GM18520 (cell line): ENCODE measurements at regions not wholly inside any gene's neighbourhood (a gene's known extent, or its start where the extent isn't known, plus 50 kb on each side); places are given as distances from the start of the nearest gene placed in this dataset.

ENCODE experiments used
- ATAC-seq: cut with Tn5 transposase; IDR thresholded peaks from one replicate; pipeline ENCODE4 v1.9.1; 2021; ENCODE audit not compliant: unreplicated experiment

GRCh38 chr13:47829690-47830089 is 171.4 kb downstream of the SUCLA2 start:
- ATAC-seq: no peak

GRCh38 chr13:47826471-47826870 is 174.6 kb downstream of the SUCLA2 start:
- no peak for ATAC-seq

DNA sequence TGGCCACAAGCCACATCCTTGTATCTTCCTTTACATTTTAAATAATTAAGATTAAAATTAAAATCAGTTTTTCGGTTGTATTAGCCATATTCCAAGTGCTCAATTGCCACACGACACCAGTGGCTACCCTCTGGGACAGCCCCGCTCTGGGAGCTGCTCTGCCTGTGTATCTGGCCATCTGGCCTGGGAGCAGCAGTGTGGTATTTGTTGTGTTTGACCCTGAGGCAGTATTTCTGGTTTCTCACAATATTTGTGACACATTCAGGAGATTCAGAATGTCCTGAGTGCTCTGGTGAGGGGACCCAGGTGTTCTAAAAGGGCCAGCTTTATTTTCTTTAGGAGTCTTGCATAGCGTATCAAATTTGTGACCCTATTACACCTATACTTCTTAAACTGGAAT is 179.0 kb downstream of the SUCLA2 start:
- ATAC-seq: no peak

DNA sequence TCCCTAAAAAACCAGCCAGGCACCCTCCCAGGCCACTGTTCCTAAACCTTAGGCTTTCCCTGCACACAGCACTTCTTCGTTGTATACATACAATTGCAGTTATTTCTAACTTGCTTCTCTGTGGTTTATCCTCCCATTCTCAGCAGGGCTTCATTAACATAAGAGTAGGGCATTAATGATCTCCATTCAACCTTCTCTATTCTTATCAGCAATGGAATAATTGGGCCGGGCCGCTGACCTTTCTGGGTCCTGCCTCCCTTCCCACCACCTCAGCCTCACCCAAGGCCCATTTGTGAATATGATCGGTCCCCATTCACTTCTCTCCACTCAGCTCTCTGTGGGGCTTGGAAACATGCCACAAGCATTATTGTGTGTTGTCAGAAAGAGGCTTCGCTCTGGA is 184.2 kb downstream of the SUCLA2 start:
- no peak for ATAC-seq

DNA sequence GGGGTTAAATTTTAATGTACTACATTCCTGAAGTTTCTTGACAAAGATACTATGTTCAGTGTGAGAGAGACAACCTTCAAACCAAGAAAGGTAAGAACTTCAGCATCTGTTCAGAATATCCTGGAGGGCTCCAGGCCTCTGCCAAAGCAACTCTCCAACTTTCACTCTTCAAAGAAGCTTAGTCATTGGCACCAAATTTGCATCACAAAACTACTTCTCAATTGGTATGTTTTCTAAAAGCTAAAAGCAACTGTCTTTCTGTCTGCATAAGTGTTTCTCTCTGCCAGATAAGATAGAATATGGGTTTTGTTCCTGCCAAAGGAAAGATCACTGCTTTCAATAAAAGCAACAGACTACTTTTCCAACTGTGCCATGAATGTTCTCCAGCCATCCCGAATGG is 187.4 kb downstream of the SUCLA2 start:
- ATAC-seq: no peak

- ATAC-seq: no peak
Observed at GRCh38 chr13:47809411-47809810, 191.7 kb downstream of the SUCLA2 start.

GRCh38 chr13:47803131-47803530 is 197.9 kb downstream of the SUCLA2 start:
- no peak for ATAC-seq

DNA sequence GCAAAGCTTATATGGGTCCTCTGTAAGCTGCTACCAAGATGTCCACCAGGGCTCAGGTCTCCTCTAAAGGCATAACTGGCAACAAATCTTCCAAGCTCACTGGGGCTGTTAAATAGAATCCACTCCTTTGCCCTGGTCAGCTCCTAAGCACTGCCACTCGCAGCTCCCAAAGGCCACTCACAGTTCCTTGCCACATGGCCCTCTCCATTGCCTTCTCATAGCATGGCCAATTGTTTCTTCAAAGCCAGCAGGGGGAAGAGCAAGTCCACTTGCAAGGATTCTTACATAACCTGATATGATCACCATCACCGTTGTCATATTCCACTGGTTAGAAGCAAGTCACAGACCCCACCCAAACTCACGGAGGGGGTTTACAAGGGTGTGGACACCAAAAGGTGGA is 199.5 kb downstream of the SUCLA2 start:
- ATAC-seq: no peak

- no peak for ATAC-seq
Observed at GRCh38 chr13:47800593-47800992, 200.5 kb downstream of the SUCLA2 start.

- no peak for ATAC-seq
Observed at GRCh38 chr13:47798906-47799305, 202.2 kb downstream of the SUCLA2 start.

DNA sequence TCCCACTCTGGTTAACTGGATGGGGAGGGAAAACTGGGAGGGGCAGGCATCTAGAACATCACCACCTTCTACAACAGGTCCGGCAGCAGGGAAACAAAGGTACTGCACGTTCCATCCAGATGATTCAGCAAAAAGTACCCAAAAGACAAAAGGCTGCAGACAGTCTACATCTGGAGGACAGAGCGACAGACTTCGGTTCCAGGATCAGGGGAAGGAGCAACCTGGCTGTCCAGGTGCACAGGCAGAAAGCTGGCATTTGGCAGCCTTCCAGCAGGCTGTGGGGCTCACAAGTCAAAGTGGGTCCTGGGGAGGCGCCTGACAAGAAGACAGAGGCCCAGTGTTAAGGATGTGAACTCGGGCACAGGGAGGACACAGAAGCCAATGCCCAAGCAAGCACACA is 202.9 kb downstream of the SUCLA2 start:
- ATAC-seq: no peak

GRCh38 chr13:47796816-47797215 is 204.3 kb downstream of the SUCLA2 start:
- ATAC-seq: no peak

GRCh38 chr13:47794963-47795362 is 206.1 kb downstream of the SUCLA2 start:
- ATAC-seq: no peak

DNA sequence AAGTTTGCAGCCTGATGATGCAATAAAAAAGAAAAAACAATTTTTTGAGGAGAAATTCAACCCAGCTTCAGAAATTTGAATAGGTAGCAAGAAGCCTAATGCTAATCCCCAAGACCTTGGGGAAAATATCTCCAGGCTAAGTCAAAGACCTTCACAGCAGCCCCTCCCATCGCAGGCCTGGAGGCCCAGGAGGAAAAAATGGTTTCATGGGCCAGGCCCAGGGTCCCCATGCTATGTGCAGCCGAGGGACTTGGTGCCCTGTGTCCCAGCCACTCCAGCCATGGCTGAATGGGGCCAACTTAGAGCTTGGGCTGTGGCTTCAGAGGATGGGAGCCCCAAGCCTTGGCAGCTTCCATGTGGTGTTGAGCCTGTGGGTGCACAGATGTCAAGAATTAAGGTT is 210.3 kb downstream of the SUCLA2 start:
- ATAC-seq: no peak

DNA sequence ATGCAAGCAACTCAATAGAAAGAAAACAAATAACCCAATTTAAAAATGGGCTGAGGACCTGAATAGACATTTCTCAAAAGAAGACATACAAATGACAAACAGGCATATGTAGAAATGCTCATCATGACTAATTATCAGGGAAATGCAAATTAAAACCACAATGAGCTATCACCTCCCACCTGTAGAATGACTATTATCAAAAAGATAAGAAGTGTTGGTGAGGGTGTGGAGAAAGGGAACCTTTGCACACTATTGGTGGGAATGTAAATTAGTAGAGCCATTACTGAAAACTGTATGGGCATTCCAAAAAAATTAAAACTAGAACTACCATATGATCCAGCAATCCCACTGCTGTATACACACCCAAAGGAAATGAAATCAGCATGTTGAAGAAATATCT is 212.2 kb downstream of the SUCLA2 start:
- ATAC-seq: no peak

DNA sequence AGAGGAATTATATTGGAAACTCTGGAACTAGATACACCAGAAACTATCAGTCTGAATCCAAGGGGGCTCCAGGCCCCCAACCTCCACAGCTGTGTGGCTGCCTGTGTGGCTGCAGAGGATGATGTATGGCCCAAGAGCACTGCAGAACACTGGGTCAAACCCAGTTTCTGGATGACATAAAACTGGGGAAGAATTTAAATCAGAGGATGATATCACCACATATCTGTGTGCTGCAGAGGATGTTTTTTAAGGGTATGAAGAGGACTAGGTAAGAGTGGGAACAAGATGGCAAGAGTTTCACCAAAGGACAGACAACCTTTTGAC is 226.4 kb downstream of the SUCLA2 start:
- no peak for ATAC-seq

GRCh38 chr13:47764817-47765216 is 236.3 kb downstream of the SUCLA2 start:
- no peak for ATAC-seq

DNA sequence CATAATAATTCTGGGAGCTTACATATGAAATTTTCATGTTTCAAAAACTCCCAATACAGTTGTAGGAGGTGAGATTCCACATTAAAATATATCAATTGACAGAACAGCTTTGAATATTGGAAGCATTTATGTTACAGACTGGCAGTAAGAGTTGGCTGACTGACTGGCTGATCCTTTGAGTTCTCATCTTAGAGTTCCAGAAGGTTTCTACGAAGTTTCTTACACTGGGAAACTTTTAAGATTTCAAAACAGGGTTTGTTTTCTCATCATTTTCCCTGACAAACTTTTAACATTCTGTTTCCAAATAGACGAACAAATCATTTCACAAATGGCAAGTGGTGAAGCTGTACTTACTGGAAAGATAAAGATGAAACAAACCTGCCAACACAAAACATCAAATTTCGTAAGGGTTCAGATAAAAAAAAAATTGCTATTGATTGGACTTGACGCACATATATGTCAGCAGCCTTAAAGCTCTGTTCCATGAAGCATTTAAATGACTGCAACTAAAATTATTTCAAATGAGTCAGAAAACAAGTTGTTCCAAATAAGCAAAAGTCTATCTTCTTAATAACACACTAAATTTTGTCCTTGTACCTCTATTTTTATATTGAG is 243.5 kb downstream of the SUCLA2 start:
- ATAC-seq: no peak

GRCh38 chr13:47747901-47748300 is 253.2 kb downstream of the SUCLA2 start:
- no peak for ATAC-seq

DNA sequence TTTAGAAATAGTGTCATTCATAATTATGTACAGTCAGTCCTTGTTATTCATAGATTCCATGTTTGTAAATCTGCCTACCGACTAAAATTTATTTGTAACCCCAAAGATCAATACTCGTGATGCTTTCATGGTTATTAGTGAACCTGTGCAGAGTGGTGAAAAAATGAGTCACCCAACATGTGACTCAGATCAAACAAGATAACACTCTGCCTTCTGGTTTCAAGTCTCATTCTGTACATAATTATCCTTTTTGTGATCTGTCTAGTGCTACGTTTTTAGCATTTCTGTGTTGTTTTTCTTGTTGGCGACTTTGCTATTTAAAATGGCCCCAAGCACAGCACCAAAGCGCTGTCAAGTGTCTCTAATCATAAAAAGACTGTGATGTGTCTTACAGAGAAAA is 274.7 kb downstream of the SUCLA2 start:
- no peak for ATAC-seq

DNA sequence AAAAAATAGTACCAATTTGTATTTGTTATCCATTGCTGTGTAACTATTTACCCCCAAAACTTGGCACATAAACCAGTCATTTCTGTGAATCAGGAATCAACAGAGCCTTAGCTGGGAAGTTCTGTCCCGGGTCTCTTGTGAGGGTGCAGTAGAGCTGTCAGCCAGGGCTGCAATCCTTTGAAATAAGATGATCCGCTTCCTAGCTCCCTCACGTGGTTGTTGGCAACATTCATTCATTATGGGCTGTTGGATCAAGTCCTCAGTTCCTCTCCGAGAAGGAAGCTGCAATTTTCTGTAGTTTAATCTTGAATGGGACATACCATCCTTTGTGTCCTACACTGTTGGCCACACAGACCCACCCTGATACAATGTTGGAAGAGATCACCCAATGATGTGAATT is 277.2 kb downstream of the SUCLA2 start:
- ATAC-seq: no peak

DNA sequence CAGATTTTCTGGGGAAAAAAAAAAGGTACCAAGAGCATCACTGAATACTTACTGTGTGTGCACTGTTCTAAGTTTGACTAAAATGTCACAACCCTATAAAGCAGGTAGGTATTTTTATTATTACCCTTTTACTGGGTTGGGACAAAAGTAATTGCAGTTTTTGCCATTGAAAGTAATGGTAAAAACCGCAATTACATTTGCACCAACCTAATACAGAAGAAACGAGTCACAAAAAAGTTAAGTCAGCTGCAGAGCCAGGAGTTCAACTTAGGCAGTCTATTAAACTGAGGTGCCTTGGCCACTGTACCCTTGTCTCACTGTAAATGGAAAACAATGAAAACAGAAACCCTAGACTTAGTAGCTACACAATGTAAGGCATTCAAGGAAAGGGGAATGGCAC is 281.9 kb downstream of the SUCLA2 start:
- no peak for ATAC-seq

DNA sequence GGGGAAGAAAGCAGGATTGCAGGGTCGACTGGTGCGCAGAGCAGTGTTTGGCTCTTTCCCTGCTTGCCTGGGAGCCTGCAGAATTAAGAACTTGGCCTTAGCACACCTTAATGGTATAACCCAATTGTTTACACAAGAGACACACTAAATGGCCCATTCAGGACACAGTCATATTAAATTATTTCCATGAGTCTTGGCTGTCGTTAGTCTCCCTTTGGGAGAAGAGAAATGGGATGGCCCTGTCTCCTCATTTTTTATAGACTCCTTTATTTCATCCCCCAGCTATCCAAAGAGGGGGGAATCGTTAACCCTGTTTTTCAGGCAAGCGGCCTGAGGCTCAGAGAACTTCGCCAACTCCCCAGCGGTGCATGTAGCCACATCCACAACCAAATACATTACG is 282.5 kb downstream of the SUCLA2 start:
- no peak for ATAC-seq

- ATAC-seq: no peak
Observed at GRCh38 chr13:47708386-47708785, 292.7 kb downstream of the SUCLA2 start.
